HG02943 (cell line): ENCODE measurements at regions not wholly inside any gene's neighbourhood (a gene's known extent, or its start where the extent isn't known, plus 50 kb on each side); places are given as distances from the start of the nearest gene placed in this dataset.

ENCODE experiments used
- ATAC-seq: cut with Tn5 transposase; IDR thresholded peaks from one replicate; pipeline ENCODE4 v1.9.1; 2021; ENCODE audit warnings: mild to moderate bottlenecking, low read depth, moderate library complexity; ENCODE audit not compliant: unreplicated experiment

GRCh38 chr5:126332326-126332725 lies 90.9 kb upstream of the GRAMD2B start:
- ATAC-seq: no peak

- ATAC-seq: no peak
These were observed 88.4 kb upstream of the GRAMD2B start for GRCh38 chr5:126334760-126335159.

- no peak for ATAC-seq
These were observed 87.3 kb upstream of the GRAMD2B start for GRCh38 chr5:126335886-126336285.

- ATAC-seq: no peak
These were observed 84.6 kb upstream of the GRAMD2B start for GRCh38 chr5:126338635-126339034.

- no peak for ATAC-seq
These were observed 83.9 kb upstream of the GRAMD2B start for GRCh38 chr5:126339215-126339805.

- no peak for ATAC-seq
These were observed 81.1 kb upstream of the GRAMD2B start for GRCh38 chr5:126341906-126342630.

- ATAC-seq: no peak
These were observed 74.2 kb upstream of the GRAMD2B start for GRCh38 chr5:126348855-126349635.

GRCh38 chr5:126351153-126351552 lies 72.1 kb upstream of the GRAMD2B start:
- no peak for ATAC-seq

GRCh38 chr5:126354012-126354857 lies 69.0 kb upstream of the GRAMD2B start:
- ATAC-seq: no peak

- no peak for ATAC-seq
These were observed 68.1 kb upstream of the GRAMD2B start for GRCh38 chr5:126354858-126355731.

- ATAC-seq: no peak
These were observed 67.3 kb upstream of the GRAMD2B start for GRCh38 chr5:126355940-126356339.

GRCh38 chr5:126357585-126358342 lies 65.4 kb upstream of the GRAMD2B start:
- no peak for ATAC-seq

- peak; percentile 81 for ATAC-seq
These were observed 64.7 kb upstream of the GRAMD2B start for GRCh38 chr5:126358525-126358924.

- peak; percentile 53 for ATAC-seq
These were observed 63.3 kb upstream of the GRAMD2B start for GRCh38 chr5:126359884-126360283.

- no peak for ATAC-seq
These were observed 62.7 kb upstream of the GRAMD2B start for GRCh38 chr5:126360467-126360866.

- ATAC-seq: no peak
These were observed 59.6 kb upstream of the GRAMD2B start for GRCh38 chr5:126363658-126364057.

- no peak for ATAC-seq
These were observed 58.9 kb upstream of the GRAMD2B start for GRCh38 chr5:126364206-126364902.

- no peak for ATAC-seq
These were observed 57.6 kb upstream of the GRAMD2B start for GRCh38 chr5:126365446-126366198.
